ENCODE measurements at regions not wholly inside any gene's neighbourhood (a gene's known extent, or its start where the extent isn't known, plus 50 kb on each side); places are given as distances from the start of the nearest gene placed in this dataset.
"Not testable (repeated sequence)": the region's sequence is repeated elsewhere in the genome, so short reads cannot be mapped to it uniquely, and the experiment has no call there.

- no peak for DNase-seq (ENCODE audit: low spot score)
- Histone ChIP-seq H3K4me3 (no peak overlapping the region), H3K36me3 (no peaks in the 10 kb centered on the region), H3K27ac (no peak overlapping the region), H3K27me3 (replicated peaks; ENCODE audit: insufficient read depth) (no peaks in the 10 kb centered on the region), H3K4me1 (replicated peaks) (no peaks in the 10 kb centered on the region), H3K9me3 (no peaks in the 10 kb centered on the region)
- intact Hi-C loops (cut with DNase I), result no loop called here
- no peak for TF ChIP-seq POLR2AphosphoS5 (IDR thresholded peaks at IDR 0.05)
- TF ChIP-seq CTCF (IDR thresholded peaks at IDR 0.05), result no peak
- no peak for TF ChIP-seq POLR2A (IDR thresholded peaks at IDR 0.05)
- WGBS, result 22% methylated on average over 2 of the region's 2 CpGs
These were observed 112.2 kb upstream of the SYNCRIP start for GRCh38 chr6:85754894-85755293.

- WGBS, result 74% methylated on average over 5 of the region's 5 CpGs
- DNase-seq (ENCODE audit: low spot score), result no peak
- Histone ChIP-seq H3K9me3 (no peaks in the 10 kb centered on the region), H3K27me3 (replicated peaks; ENCODE audit: insufficient read depth) (no peaks in the 10 kb centered on the region), H3K36me3 (no peaks in the 10 kb centered on the region), H3K4me3 (no peak overlapping the region), H3K27ac (no peak overlapping the region), H3K4me1 (replicated peaks) (no peaks in the 10 kb centered on the region)
- TF ChIP-seq POLR2AphosphoS5 (IDR thresholded peaks at IDR 0.05) (no peak), POLR2A (IDR thresholded peaks at IDR 0.05) (no peak), CTCF (IDR thresholded peaks at IDR 0.05) (no peak)
- intact Hi-C loops (cut with DNase I), result no loop called here
These were observed 109.9 kb upstream of the SYNCRIP start for GRCh38 chr6:85752602-85753001.

GRCh38 chr6:85751374-85752055, 108.8 kb upstream of the SYNCRIP start:
- Histone ChIP-seq H3K27me3 (replicated peaks; ENCODE audit: insufficient read depth) (no peaks in the 10 kb centered on the region), H3K27ac (no peak overlapping the region), H3K9me3 (no peaks in the 10 kb centered on the region), H3K4me1 (replicated peaks) (no peaks in the 10 kb centered on the region), H3K36me3 (no peaks in the 10 kb centered on the region), H3K4me3 (no peak overlapping the region)
- TF ChIP-seq POLR2AphosphoS5 (IDR thresholded peaks at IDR 0.05) (no peak), CTCF (IDR thresholded peaks at IDR 0.05) (no peak), POLR2A (IDR thresholded peaks at IDR 0.05) (no peak)
- no peak for DNase-seq (ENCODE audit: low spot score)
- intact Hi-C loops (cut with DNase I), result no loop called here
- 78% methylated on average over 5 of the region's 5 CpGs for WGBS

GRCh38 chr6:85750146-85750545, 107.5 kb upstream of the SYNCRIP start:
- 80% methylated on average over 2 of the region's 2 CpGs for WGBS
- H3K27me3 ChIP-seq (replicated peaks; ENCODE audit: insufficient read depth); H3K4me3 ChIP-seq; DNase-seq (ENCODE audit: low spot score); intact Hi-C loops (cut with DNase I); H3K27ac ChIP-seq; H3K4me1 ChIP-seq (replicated peaks); H3K36me3 ChIP-seq; H3K9me3 ChIP-seq: not testable (repeated sequence)

GRCh38 chr6:85749236-85749635, 106.5 kb upstream of the SYNCRIP start:
- no peak overlapping the region for H3K27ac ChIP-seq
- DNase-seq (ENCODE audit: low spot score), result no peak

More at GRCh38 chr6:85749236-85749635, 106.5 kb upstream of the SYNCRIP start:
- H3K4me1 ChIP-seq (replicated peaks), result no peaks in the 10 kb centered on the region
- no peak for TF ChIP-seq POLR2AphosphoS5 (IDR thresholded peaks at IDR 0.05)
- TF ChIP-seq CTCF (IDR thresholded peaks at IDR 0.05), result no peak
- TF ChIP-seq POLR2A (IDR thresholded peaks at IDR 0.05), result no peak
- 67% methylated on average over 4 of the region's 4 CpGs for WGBS
- no peak overlapping the region for H3K4me3 ChIP-seq
- intact Hi-C loops (cut with DNase I), result no loop called here
- no peaks in the 10 kb centered on the region for H3K27me3 ChIP-seq (replicated peaks; ENCODE audit: insufficient read depth)
- no peaks in the 10 kb centered on the region for H3K9me3 ChIP-seq
- H3K36me3 ChIP-seq, result no peaks in the 10 kb centered on the region

All from prostate gland (tissue), 2 donors.